ENCODE measurements at regions not wholly inside any gene's neighbourhood (a gene's known extent, or its start where the extent isn't known, plus 50 kb on each side); places are given as distances from the start of the nearest gene placed in this dataset.

DNA sequence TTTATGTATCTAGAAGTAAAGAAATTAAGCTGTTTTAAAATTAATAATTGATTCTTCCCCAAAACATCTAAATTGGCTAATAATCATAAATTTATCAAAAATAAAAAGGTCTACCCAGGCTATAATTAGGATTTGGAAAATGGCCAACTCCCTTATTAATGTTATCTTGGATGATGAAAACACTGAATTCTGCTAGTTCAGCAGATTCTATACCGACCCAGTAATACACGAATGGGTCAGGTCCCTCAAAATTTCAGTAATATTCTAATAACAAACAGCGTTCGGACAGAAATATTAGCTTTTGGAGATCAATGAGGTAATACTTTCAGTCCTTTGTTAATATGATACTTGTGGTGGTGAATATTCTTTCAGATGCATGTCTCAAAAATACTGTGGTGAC lies 360.7 kb upstream of the MGMT start:
- TF ChIP-seq, protein P1, sequence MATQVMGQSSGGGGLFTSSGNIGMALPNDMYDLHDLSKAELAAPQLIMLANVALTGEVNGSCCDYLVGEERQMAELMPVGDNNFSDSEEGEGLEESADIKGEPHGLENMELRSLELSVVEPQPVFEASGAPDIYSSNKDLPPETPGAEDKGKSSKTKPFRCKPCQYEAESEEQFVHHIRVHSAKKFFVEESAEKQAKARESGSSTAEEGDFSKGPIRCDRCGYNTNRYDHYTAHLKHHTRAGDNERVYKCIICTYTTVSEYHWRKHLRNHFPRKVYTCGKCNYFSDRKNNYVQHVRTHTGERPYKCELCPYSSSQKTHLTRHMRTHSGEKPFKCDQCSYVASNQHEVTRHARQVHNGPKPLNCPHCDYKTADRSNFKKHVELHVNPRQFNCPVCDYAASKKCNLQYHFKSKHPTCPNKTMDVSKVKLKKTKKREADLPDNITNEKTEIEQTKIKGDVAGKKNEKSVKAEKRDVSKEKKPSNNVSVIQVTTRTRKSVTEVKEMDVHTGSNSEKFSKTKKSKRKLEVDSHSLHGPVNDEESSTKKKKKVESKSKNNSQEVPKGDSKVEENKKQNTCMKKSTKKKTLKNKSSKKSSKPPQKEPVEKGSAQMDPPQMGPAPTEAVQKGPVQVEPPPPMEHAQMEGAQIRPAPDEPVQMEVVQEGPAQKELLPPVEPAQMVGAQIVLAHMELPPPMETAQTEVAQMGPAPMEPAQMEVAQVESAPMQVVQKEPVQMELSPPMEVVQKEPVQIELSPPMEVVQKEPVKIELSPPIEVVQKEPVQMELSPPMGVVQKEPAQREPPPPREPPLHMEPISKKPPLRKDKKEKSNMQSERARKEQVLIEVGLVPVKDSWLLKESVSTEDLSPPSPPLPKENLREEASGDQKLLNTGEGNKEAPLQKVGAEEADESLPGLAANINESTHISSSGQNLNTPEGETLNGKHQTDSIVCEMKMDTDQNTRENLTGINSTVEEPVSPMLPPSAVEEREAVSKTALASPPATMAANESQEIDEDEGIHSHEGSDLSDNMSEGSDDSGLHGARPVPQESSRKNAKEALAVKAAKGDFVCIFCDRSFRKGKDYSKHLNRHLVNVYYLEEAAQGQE (IDR thresholded peaks at IDR 0.05; ENCODE audit: insufficient read depth in 1 of 2, low read depth in 2 of 2, low read length in 2 of 2), result no peak
- TF ChIP-seq TAF1 (IDR thresholded peaks at IDR 0.05; ENCODE audit: borderline replicate concordance, insufficient read depth, low read length) (no peak), SIN3A (IDR thresholded peaks at IDR 0.05; ENCODE audit: borderline replicate concordance, insufficient read depth, low read length) (no peak), POLR2AphosphoS5 (IDR thresholded peaks at IDR 0.05; ENCODE audit: low read depth, low read length) (no peak), FOXP2 (optimal IDR thresholded peaks at IDR 0.05; ENCODE audit: borderline replicate concordance, extremely low read depth, extremely low read length, insufficient read depth) (no peak)

DNA sequence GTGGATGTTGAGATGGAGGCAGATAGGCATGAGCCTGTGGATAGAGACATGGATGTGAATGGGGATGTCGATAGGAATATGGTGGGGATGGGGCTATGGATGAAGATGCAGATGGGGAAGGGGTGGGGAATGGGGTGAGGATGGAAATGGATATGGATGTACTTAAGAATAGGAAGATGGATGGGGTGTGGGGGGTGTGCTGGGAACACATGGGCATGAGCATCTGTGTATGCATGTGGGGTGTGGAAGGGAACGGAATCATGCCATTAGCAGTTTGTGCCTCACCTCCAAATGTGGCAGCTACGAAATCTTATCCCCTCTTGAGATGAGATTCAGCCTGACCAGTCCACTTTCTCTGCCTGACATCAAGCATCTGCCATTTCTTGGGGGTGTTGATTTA lies 359.5 kb upstream of the MGMT start:
- no peak for TF ChIP-seq POLR2AphosphoS5 (IDR thresholded peaks at IDR 0.05; ENCODE audit: low read depth, low read length)
- no peak for TF ChIP-seq FOXP2 (optimal IDR thresholded peaks at IDR 0.05; ENCODE audit: borderline replicate concordance, extremely low read depth, extremely low read length, insufficient read depth)
- no peak for TF ChIP-seq TAF1 (IDR thresholded peaks at IDR 0.05; ENCODE audit: borderline replicate concordance, insufficient read depth, low read length)
- no peak for TF ChIP-seq SIN3A (IDR thresholded peaks at IDR 0.05; ENCODE audit: borderline replicate concordance, insufficient read depth, low read length)
- TF ChIP-seq, protein P1 (IDR thresholded peaks at IDR 0.05; ENCODE audit: insufficient read depth in 1 of 2, low read depth in 2 of 2, low read length in 2 of 2), result no peak

DNA sequence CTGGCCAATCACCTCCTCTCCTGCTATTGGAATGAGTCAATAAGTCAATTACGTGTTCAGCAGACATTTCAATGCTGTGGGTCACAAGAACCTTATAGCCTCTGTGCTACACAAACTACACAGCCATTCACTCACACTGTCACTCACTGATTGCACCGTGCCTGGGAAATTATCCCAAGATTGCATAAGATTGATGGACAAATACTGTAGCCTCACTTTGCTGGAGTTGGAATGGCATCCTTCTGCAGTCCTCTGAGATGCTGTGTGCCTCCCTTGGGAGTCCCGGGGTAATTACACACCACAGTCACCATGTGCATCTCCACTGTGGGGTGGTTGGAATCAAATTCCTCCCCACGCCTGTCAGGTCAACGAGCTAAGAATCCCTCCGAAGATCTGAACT lies 358.7 kb upstream of the MGMT start:
- no peak for TF ChIP-seq FOXP2 (optimal IDR thresholded peaks at IDR 0.05; ENCODE audit: borderline replicate concordance, extremely low read depth, extremely low read length, insufficient read depth)
- no peak for TF ChIP-seq POLR2AphosphoS5 (IDR thresholded peaks at IDR 0.05; ENCODE audit: low read depth, low read length)
- TF ChIP-seq, protein P1 (IDR thresholded peaks at IDR 0.05; ENCODE audit: insufficient read depth in 1 of 2, low read depth in 2 of 2, low read length in 2 of 2), result no peak
- TF ChIP-seq SIN3A (IDR thresholded peaks at IDR 0.05; ENCODE audit: borderline replicate concordance, insufficient read depth, low read length), result no peak
- no peak for TF ChIP-seq TAF1 (IDR thresholded peaks at IDR 0.05; ENCODE audit: borderline replicate concordance, insufficient read depth, low read length)

GRCh38 chr10:129108994-129109393 lies 358.0 kb upstream of the MGMT start:
- TF ChIP-seq POLR2AphosphoS5 (IDR thresholded peaks at IDR 0.05; ENCODE audit: low read depth, low read length) (no peak), SIN3A (IDR thresholded peaks at IDR 0.05; ENCODE audit: borderline replicate concordance, insufficient read depth, low read length) (no peak), FOXP2 (optimal IDR thresholded peaks at IDR 0.05; ENCODE audit: borderline replicate concordance, extremely low read depth, extremely low read length, insufficient read depth) (no peak)

GRCh38 chr10:129110780-129111179 lies 356.3 kb upstream of the MGMT start:
- TF ChIP-seq SIN3A (IDR thresholded peaks at IDR 0.05; ENCODE audit: borderline replicate concordance, insufficient read depth, low read length) (no peak), TAF1 (IDR thresholded peaks at IDR 0.05; ENCODE audit: borderline replicate concordance, insufficient read depth, low read length) (no peak), POLR2AphosphoS5 (IDR thresholded peaks at IDR 0.05; ENCODE audit: low read depth, low read length) (no peak)

DNA sequence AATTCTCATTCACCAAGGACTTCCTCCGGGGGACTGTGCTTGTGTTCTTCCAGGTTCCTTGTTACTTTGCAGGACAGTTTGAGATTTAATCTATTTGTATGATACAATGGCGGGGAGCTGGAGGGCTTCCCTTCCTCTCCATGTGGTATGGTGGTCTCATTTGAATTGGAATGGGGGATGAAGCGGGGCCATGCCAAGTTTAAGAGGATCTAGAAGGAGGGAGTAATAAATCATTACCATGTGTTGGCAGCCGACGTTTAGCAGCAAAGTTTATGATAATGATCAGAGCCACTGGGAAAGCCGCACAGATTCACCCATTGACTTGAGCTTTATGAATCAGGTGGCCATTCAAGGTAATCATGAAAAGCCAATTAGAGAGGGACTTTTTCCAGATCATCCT lies 355.1 kb upstream of the MGMT start:
- TF ChIP-seq FOXP2 (optimal IDR thresholded peaks at IDR 0.05; ENCODE audit: borderline replicate concordance, extremely low read depth, extremely low read length, insufficient read depth) (no peak), TAF1 (IDR thresholded peaks at IDR 0.05; ENCODE audit: borderline replicate concordance, insufficient read depth, low read length) (no peak), SIN3A (IDR thresholded peaks at IDR 0.05; ENCODE audit: borderline replicate concordance, insufficient read depth, low read length) (no peak), POLR2AphosphoS5 (IDR thresholded peaks at IDR 0.05; ENCODE audit: low read depth, low read length) (no peak)
- TF ChIP-seq, protein P1 (IDR thresholded peaks at IDR 0.05; ENCODE audit: insufficient read depth in 1 of 2, low read depth in 2 of 2, low read length in 2 of 2), result no peak

All from PFSK-1 (cell line).